H9 (cell line): ENCODE measurements at regions not wholly inside any gene's neighbourhood (a gene's known extent, or its start where the extent isn't known, plus 50 kb on each side); places are given as distances from the start of the nearest gene placed in this dataset.

ENCODE experiments used
- DNase-seq: peaks from one replicate; pipeline ENCODE4 v3.0.0-alpha.2; 2017
- H2AFZ ChIP-seq: one replicate; pipeline ENCODE4 v1.6.1; 2013; ENCODE audit warnings: mild to moderate bottlenecking, low read length, control low read depth, moderate library complexity
- H2AK5ac ChIP-seq: 2 replicates; pipeline ENCODE4 v1.6.1; 2013; ENCODE audit warnings: low read length, control low read depth, mixed read lengths; ENCODE audit not compliant: insufficient read length
- H2BK120ac ChIP-seq: one replicate; pipeline ENCODE4 v1.6.1; 2013; ENCODE audit warnings: low read depth, mild to moderate bottlenecking, low read length, control low read depth, inconsistent platforms; ENCODE audit not compliant: poor library complexity, severe bottlenecking
- H2BK12ac ChIP-seq: 2 replicates; pipeline ENCODE4 v1.6.1; 2013; ENCODE audit warnings: low read length, control low read depth, mixed read lengths, low read depth; ENCODE audit not compliant: insufficient read length
- H2BK15ac ChIP-seq: 2 replicates; pipeline ENCODE4 v1.6.1; 2013; ENCODE audit warnings: low read depth, low read length, control low read depth
- H2BK20ac ChIP-seq: one replicate; pipeline ENCODE4 v1.6.1; 2013; ENCODE audit warnings: low read depth, mild to moderate bottlenecking, low read length, control low read depth, inconsistent platforms; ENCODE audit not compliant: poor library complexity, severe bottlenecking
- H2BK5ac ChIP-seq: 2 replicates; pipeline ENCODE4 v1.6.1; 2013; ENCODE audit warnings: low read length, control low read depth, mixed read lengths; ENCODE audit not compliant: insufficient read length
- H3K14ac ChIP-seq: 2 replicates; pipeline ENCODE4 v1.6.1; 2013; ENCODE audit warnings: low read length, control low read depth; ENCODE audit not compliant: insufficient read depth
- H3K18ac ChIP-seq: 2 replicates; pipeline ENCODE4 v1.6.1; 2013; ENCODE audit warnings: low read depth, mild to moderate bottlenecking, mixed read lengths, low read length, control low read depth; ENCODE audit not compliant: insufficient read length
- H3K23ac ChIP-seq: 2 replicates; pipeline ENCODE4 v1.6.1; 2013; ENCODE audit warnings: low read length, control low read depth, mixed read lengths, low read depth; ENCODE audit not compliant: insufficient read length
- H3K23me2 ChIP-seq: 2 replicates; pipeline ENCODE4 v1.6.1; 2013; ENCODE audit warnings: low read depth, mild to moderate bottlenecking, mixed read lengths, low read length, control low read depth; ENCODE audit not compliant: insufficient read length, poor library complexity, severe bottlenecking
- H3K27ac ChIP-seq: 2 replicates; pipeline ENCODE4 v1.5.1; 2013; ENCODE audit warnings: low read length, control low read depth, mixed read lengths, low read depth; ENCODE audit not compliant: insufficient read length
- H3K27me3 ChIP-seq: 2 replicates; pipeline ENCODE4 v1.6.1; 2013; ENCODE audit warnings: low read length, control low read depth, inconsistent platforms; ENCODE audit not compliant: insufficient read depth
- H3K4ac ChIP-seq: 2 replicates; pipeline ENCODE4 v1.6.1; 2013; ENCODE audit warnings: low read depth, mild to moderate bottlenecking, control low read depth, inconsistent platforms, low read length, moderate library complexity
- H3K4me1 ChIP-seq: 2 replicates; pipeline ENCODE4 v1.6.1; 2013; ENCODE audit warnings: low read length, control low read depth, inconsistent platforms; ENCODE audit not compliant: insufficient read depth
- H3K4me2 ChIP-seq: 2 replicates; pipeline ENCODE4 v1.6.1; 2013; ENCODE audit warnings: low read length, control low read depth, mixed read lengths; ENCODE audit not compliant: insufficient read length, insufficient read depth
- H3K56ac ChIP-seq: 2 replicates; pipeline ENCODE4 v1.6.1; 2013; ENCODE audit warnings: low read depth, mild to moderate bottlenecking, mixed read lengths, low read length, control low read depth; ENCODE audit not compliant: insufficient read length
- H3K79me1 ChIP-seq: 2 replicates; pipeline ENCODE4 v1.6.1; 2013; ENCODE audit warnings: low read depth, mild to moderate bottlenecking, moderate library complexity, low read length, control low read depth, inconsistent platforms; ENCODE audit not compliant: insufficient read depth, poor library complexity, severe bottlenecking
- H3K79me2 ChIP-seq: 2 replicates; pipeline ENCODE4 v1.6.1; 2013; ENCODE audit warnings: low read length, control low read depth, inconsistent platforms; ENCODE audit not compliant: insufficient read depth
- H3K9ac ChIP-seq: 2 replicates; pipeline ENCODE4 v1.6.1; 2013; ENCODE audit warnings: low read length, control low read depth, mixed read lengths; ENCODE audit not compliant: insufficient read length; ENCODE audit errors: extremely low read depth
- H3K9me3 ChIP-seq: one replicate; pipeline ENCODE4 v1.6.1; 2013; ENCODE audit warnings: low read depth, low read length, inconsistent platforms; ENCODE audit not compliant: control insufficient read depth
- H3T11ph ChIP-seq: one replicate; pipeline ENCODE4 v1.6.1; 2013; ENCODE audit warnings: mild to moderate bottlenecking, low read length, control low read depth, inconsistent platforms
- H4K20me1 ChIP-seq: one replicate; pipeline ENCODE4 v1.6.1; 2013; ENCODE audit not compliant: control insufficient read depth, insufficient read length, insufficient read depth
- H4K5ac ChIP-seq: 2 replicates; pipeline ENCODE4 v1.6.1; 2013; ENCODE audit warnings: low read depth, mild to moderate bottlenecking, mixed read lengths, low read length, control low read depth; ENCODE audit not compliant: insufficient read length
- H4K8ac ChIP-seq: replicated peaks from 2 replicates; pipeline ENCODE4 v1.6.1; 2013; ENCODE audit warnings: low read length, control low read depth, mixed read lengths, low read depth; ENCODE audit not compliant: insufficient read length
- H4K91ac ChIP-seq: 2 replicates; pipeline ENCODE4 v1.6.1; 2013; ENCODE audit warnings: low read depth, mild to moderate bottlenecking, moderate library complexity, mixed read lengths, low read length, control low read depth; ENCODE audit not compliant: insufficient read length
- H3K27ac Mint-ChIP-seq, 3 experiments: 2 replicates in 2 of 3; 3 replicates in 1 of 3; pipeline ENCODE4 v1.8.0; 2020 to 2021; ENCODE audit warnings: mixed read lengths in 3 of 3, mild to moderate bottlenecking in 1 of 3, moderate library complexity in 1 of 3
- H3K27me3 Mint-ChIP-seq: 2 replicates; pipeline ENCODE4 v1.8.0; 2021; ENCODE audit warnings: low read depth, mild to moderate bottlenecking, moderate library complexity, mixed read lengths
- H3K36me3 Mint-ChIP-seq, 3 experiments: 2 replicates in 2 of 3; 3 replicates in 1 of 3; pipeline ENCODE4 v1.8.0; 2020 to 2021; ENCODE audit warnings: low read depth in 3 of 3, mixed read lengths in 3 of 3; ENCODE audit not compliant: insufficient read depth in 1 of 3
- H3K4me1 Mint-ChIP-seq, 2 experiments: 2 replicates each; pipeline ENCODE4 v1.8.0; 2020; ENCODE audit warnings: mixed read lengths in 2 of 2
- H3K4me3 Mint-ChIP-seq, 2 experiments: 2 replicates in 1 of 2; 3 replicates in 1 of 2; pipeline ENCODE4 v1.8.0; 2020 to 2021; ENCODE audit warnings: mild to moderate bottlenecking in 2 of 2, mixed read lengths in 2 of 2, moderate library complexity in 1 of 2
- H3K9me3 Mint-ChIP-seq, 2 experiments: 2 replicates in 1 of 2; 3 replicates in 1 of 2; pipeline ENCODE4 v1.8.0; 2020; ENCODE audit warnings: mild to moderate bottlenecking in 2 of 2, mixed read lengths in 2 of 2, moderate library complexity in 1 of 2
- WGBS: extraction: QIAGEN DNeasy Blood & Tissue Kit; methylation state at CpG from one replicate; pipeline ENCODE4 v1.1.7; 2013; ENCODE audit warnings: missing lambda C conversion rate, low lambda C conversion rate, mixed read lengths; ENCODE audit not compliant: insufficient read length; ENCODE audit errors: extremely low coverage; 5-methylcytosine and 5-hydroxymethylcytosine counted together
- TF ChIP-seq, protein P1 (sequence below): fragments of 200-600 bp; sonication (generic); conservative IDR thresholded peaks from 3 replicates; pipeline ENCODE4 v1.8.0; 2021; ENCODE audit warnings: antibody characterized with exemption, mild to moderate bottlenecking

DNA sequence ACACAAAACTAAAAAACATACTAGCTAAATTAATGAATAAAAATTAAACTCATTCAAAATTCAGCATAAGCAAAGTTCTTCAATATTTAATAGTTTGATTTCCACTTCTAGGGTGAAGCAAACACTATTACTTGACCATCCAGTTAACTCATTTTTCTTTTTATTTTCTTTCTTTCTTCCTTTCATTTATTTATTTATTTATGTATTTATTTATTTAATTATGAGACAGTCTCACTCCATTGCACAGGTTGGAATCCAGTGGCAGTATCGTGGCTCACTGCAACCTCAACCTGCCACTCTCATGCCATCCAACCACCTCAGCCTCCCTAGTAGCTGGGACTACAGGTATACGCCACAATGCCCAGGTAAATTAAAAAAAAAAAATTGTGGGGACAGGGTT is 2069.5 kb downstream of the NCAM2 start:
- no peak overlapping the region for H4K91ac ChIP-seq
- H3K9me3 ChIP-seq: no peaks in the 10 kb centered on the region
- H3K79me1 ChIP-seq: no peaks in the 10 kb centered on the region
- Mint-ChIP-seq H3K27me3 (no peaks in the 10 kb centered on the region), H3K36me3 (peaks cover 0 to 4% (median 2%) of the 10 kb centered on the region in 3 experiments; a peak in 2 of 7 replicates), H3K27ac (no peak overlapping the region), H3K9me3 (peaks cover 6 to 9% of the 10 kb centered on the region in 2 experiments; a peak in 4 of 5 replicates), H3K4me1 (no peaks in the 10 kb centered on the region), H3K4me3 (no peak overlapping the region)
- WGBS: no CpG with 5 or more reads among the region's 2 CpGs
- H2BK120ac ChIP-seq: no peak overlapping the region
- H2BK15ac ChIP-seq: no peak overlapping the region
- H3K4me2 ChIP-seq: no peak overlapping the region
- no peak overlapping the region for H4K5ac ChIP-seq
- H3K4ac ChIP-seq: no peak overlapping the region
- no peak overlapping the region for H3K23ac ChIP-seq
- TF ChIP-seq, protein P1, sequence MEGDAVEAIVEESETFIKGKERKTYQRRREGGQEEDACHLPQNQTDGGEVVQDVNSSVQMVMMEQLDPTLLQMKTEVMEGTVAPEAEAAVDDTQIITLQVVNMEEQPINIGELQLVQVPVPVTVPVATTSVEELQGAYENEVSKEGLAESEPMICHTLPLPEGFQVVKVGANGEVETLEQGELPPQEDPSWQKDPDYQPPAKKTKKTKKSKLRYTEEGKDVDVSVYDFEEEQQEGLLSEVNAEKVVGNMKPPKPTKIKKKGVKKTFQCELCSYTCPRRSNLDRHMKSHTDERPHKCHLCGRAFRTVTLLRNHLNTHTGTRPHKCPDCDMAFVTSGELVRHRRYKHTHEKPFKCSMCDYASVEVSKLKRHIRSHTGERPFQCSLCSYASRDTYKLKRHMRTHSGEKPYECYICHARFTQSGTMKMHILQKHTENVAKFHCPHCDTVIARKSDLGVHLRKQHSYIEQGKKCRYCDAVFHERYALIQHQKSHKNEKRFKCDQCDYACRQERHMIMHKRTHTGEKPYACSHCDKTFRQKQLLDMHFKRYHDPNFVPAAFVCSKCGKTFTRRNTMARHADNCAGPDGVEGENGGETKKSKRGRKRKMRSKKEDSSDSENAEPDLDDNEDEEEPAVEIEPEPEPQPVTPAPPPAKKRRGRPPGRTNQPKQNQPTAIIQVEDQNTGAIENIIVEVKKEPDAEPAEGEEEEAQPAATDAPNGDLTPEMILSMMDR: no peak
- H4K20me1 ChIP-seq: no peaks in the 10 kb centered on the region
- DNase-seq: no peak
- no peak overlapping the region for H2AFZ ChIP-seq
- H4K8ac ChIP-seq: no peak overlapping the region
- no peaks in the 10 kb centered on the region for H3K27me3 ChIP-seq
- H3T11ph ChIP-seq: no peak overlapping the region
- H3K27ac ChIP-seq: no peak overlapping the region
- H3K18ac ChIP-seq: no peak overlapping the region
- H3K14ac ChIP-seq: no peak overlapping the region
- H3K79me2 ChIP-seq: no peaks in the 10 kb centered on the region
- H2AK5ac ChIP-seq: no peak overlapping the region
- no peak overlapping the region for H3K9ac ChIP-seq
- H3K4me1 ChIP-seq: no peaks in the 10 kb centered on the region
- no peak overlapping the region for H2BK12ac ChIP-seq
- H2BK5ac ChIP-seq: no peak overlapping the region
- no peaks in the 10 kb centered on the region for H3K23me2 ChIP-seq
- no peak overlapping the region for H2BK20ac ChIP-seq
- no peak overlapping the region for H3K56ac ChIP-seq
